H9 (cell line): ENCODE measurements at regions not wholly inside any gene's neighbourhood (a gene's known extent, or its start where the extent isn't known, plus 50 kb on each side); places are given as distances from the start of the nearest gene placed in this dataset.

Source experiments
- DNase-seq: peaks from one replicate; pipeline ENCODE4 v3.0.0-alpha.2; 2017
- H2AFZ ChIP-seq: one replicate; pipeline ENCODE4 v1.6.1; 2013; ENCODE audit warnings: mild to moderate bottlenecking, low read length, control low read depth, moderate library complexity
- H2AK5ac ChIP-seq: 2 replicates; pipeline ENCODE4 v1.6.1; 2013; ENCODE audit warnings: low read length, control low read depth, mixed read lengths; ENCODE audit not compliant: insufficient read length
- H2BK120ac ChIP-seq: one replicate; pipeline ENCODE4 v1.6.1; 2013; ENCODE audit warnings: low read depth, mild to moderate bottlenecking, low read length, control low read depth, inconsistent platforms; ENCODE audit not compliant: poor library complexity, severe bottlenecking
- H2BK12ac ChIP-seq: 2 replicates; pipeline ENCODE4 v1.6.1; 2013; ENCODE audit warnings: low read length, control low read depth, mixed read lengths, low read depth; ENCODE audit not compliant: insufficient read length
- H2BK15ac ChIP-seq: 2 replicates; pipeline ENCODE4 v1.6.1; 2013; ENCODE audit warnings: low read depth, low read length, control low read depth
- H2BK20ac ChIP-seq: one replicate; pipeline ENCODE4 v1.6.1; 2013; ENCODE audit warnings: low read depth, mild to moderate bottlenecking, low read length, control low read depth, inconsistent platforms; ENCODE audit not compliant: poor library complexity, severe bottlenecking
- H2BK5ac ChIP-seq: 2 replicates; pipeline ENCODE4 v1.6.1; 2013; ENCODE audit warnings: low read length, control low read depth, mixed read lengths; ENCODE audit not compliant: insufficient read length
- H3K14ac ChIP-seq: 2 replicates; pipeline ENCODE4 v1.6.1; 2013; ENCODE audit warnings: low read length, control low read depth; ENCODE audit not compliant: insufficient read depth
- H3K18ac ChIP-seq: 2 replicates; pipeline ENCODE4 v1.6.1; 2013; ENCODE audit warnings: low read depth, mild to moderate bottlenecking, mixed read lengths, low read length, control low read depth; ENCODE audit not compliant: insufficient read length
- H3K23ac ChIP-seq: 2 replicates; pipeline ENCODE4 v1.6.1; 2013; ENCODE audit warnings: low read length, control low read depth, mixed read lengths, low read depth; ENCODE audit not compliant: insufficient read length
- H3K23me2 ChIP-seq: 2 replicates; pipeline ENCODE4 v1.6.1; 2013; ENCODE audit warnings: low read depth, mild to moderate bottlenecking, mixed read lengths, low read length, control low read depth; ENCODE audit not compliant: insufficient read length, poor library complexity, severe bottlenecking
- H3K27ac ChIP-seq: 2 replicates; pipeline ENCODE4 v1.5.1; 2013; ENCODE audit warnings: low read length, control low read depth, mixed read lengths, low read depth; ENCODE audit not compliant: insufficient read length
- H3K27me3 ChIP-seq: 2 replicates; pipeline ENCODE4 v1.6.1; 2013; ENCODE audit warnings: low read length, control low read depth, inconsistent platforms; ENCODE audit not compliant: insufficient read depth
- H3K4ac ChIP-seq: 2 replicates; pipeline ENCODE4 v1.6.1; 2013; ENCODE audit warnings: low read depth, mild to moderate bottlenecking, control low read depth, inconsistent platforms, low read length, moderate library complexity
- H3K4me1 ChIP-seq: 2 replicates; pipeline ENCODE4 v1.6.1; 2013; ENCODE audit warnings: low read length, control low read depth, inconsistent platforms; ENCODE audit not compliant: insufficient read depth
- H3K4me2 ChIP-seq: 2 replicates; pipeline ENCODE4 v1.6.1; 2013; ENCODE audit warnings: low read length, control low read depth, mixed read lengths; ENCODE audit not compliant: insufficient read length, insufficient read depth
- H3K56ac ChIP-seq: 2 replicates; pipeline ENCODE4 v1.6.1; 2013; ENCODE audit warnings: low read depth, mild to moderate bottlenecking, mixed read lengths, low read length, control low read depth; ENCODE audit not compliant: insufficient read length
- H3K79me1 ChIP-seq: 2 replicates; pipeline ENCODE4 v1.6.1; 2013; ENCODE audit warnings: low read depth, mild to moderate bottlenecking, moderate library complexity, low read length, control low read depth, inconsistent platforms; ENCODE audit not compliant: insufficient read depth, poor library complexity, severe bottlenecking
- H3K79me2 ChIP-seq: 2 replicates; pipeline ENCODE4 v1.6.1; 2013; ENCODE audit warnings: low read length, control low read depth, inconsistent platforms; ENCODE audit not compliant: insufficient read depth
- H3K9ac ChIP-seq: 2 replicates; pipeline ENCODE4 v1.6.1; 2013; ENCODE audit warnings: low read length, control low read depth, mixed read lengths; ENCODE audit not compliant: insufficient read length; ENCODE audit errors: extremely low read depth
- H3K9me3 ChIP-seq: one replicate; pipeline ENCODE4 v1.6.1; 2013; ENCODE audit warnings: low read depth, low read length, inconsistent platforms; ENCODE audit not compliant: control insufficient read depth
- H3T11ph ChIP-seq: one replicate; pipeline ENCODE4 v1.6.1; 2013; ENCODE audit warnings: mild to moderate bottlenecking, low read length, control low read depth, inconsistent platforms
- H4K20me1 ChIP-seq: one replicate; pipeline ENCODE4 v1.6.1; 2013; ENCODE audit not compliant: control insufficient read depth, insufficient read length, insufficient read depth
- H4K5ac ChIP-seq: 2 replicates; pipeline ENCODE4 v1.6.1; 2013; ENCODE audit warnings: low read depth, mild to moderate bottlenecking, mixed read lengths, low read length, control low read depth; ENCODE audit not compliant: insufficient read length
- H4K8ac ChIP-seq: replicated peaks from 2 replicates; pipeline ENCODE4 v1.6.1; 2013; ENCODE audit warnings: low read length, control low read depth, mixed read lengths, low read depth; ENCODE audit not compliant: insufficient read length
- H4K91ac ChIP-seq: 2 replicates; pipeline ENCODE4 v1.6.1; 2013; ENCODE audit warnings: low read depth, mild to moderate bottlenecking, moderate library complexity, mixed read lengths, low read length, control low read depth; ENCODE audit not compliant: insufficient read length
- H3K27ac Mint-ChIP-seq, 3 experiments: 2 replicates in 2 of 3; 3 replicates in 1 of 3; pipeline ENCODE4 v1.8.0; 2020 to 2021; ENCODE audit warnings: mixed read lengths in 3 of 3, mild to moderate bottlenecking in 1 of 3, moderate library complexity in 1 of 3
- H3K27me3 Mint-ChIP-seq: 2 replicates; pipeline ENCODE4 v1.8.0; 2021; ENCODE audit warnings: low read depth, mild to moderate bottlenecking, moderate library complexity, mixed read lengths
- H3K36me3 Mint-ChIP-seq, 3 experiments: 2 replicates in 2 of 3; 3 replicates in 1 of 3; pipeline ENCODE4 v1.8.0; 2020 to 2021; ENCODE audit warnings: low read depth in 3 of 3, mixed read lengths in 3 of 3; ENCODE audit not compliant: insufficient read depth in 1 of 3
- H3K4me1 Mint-ChIP-seq, 2 experiments: 2 replicates each; pipeline ENCODE4 v1.8.0; 2020; ENCODE audit warnings: mixed read lengths in 2 of 2
- H3K4me3 Mint-ChIP-seq, 2 experiments: 2 replicates in 1 of 2; 3 replicates in 1 of 2; pipeline ENCODE4 v1.8.0; 2020 to 2021; ENCODE audit warnings: mild to moderate bottlenecking in 2 of 2, mixed read lengths in 2 of 2, moderate library complexity in 1 of 2
- H3K9me3 Mint-ChIP-seq, 2 experiments: 2 replicates in 1 of 2; 3 replicates in 1 of 2; pipeline ENCODE4 v1.8.0; 2020; ENCODE audit warnings: mild to moderate bottlenecking in 2 of 2, mixed read lengths in 2 of 2, moderate library complexity in 1 of 2
- TF ChIP-seq, protein P1 (sequence below): fragments of 200-600 bp; sonication (generic); conservative IDR thresholded peaks from 3 replicates; pipeline ENCODE4 v1.8.0; 2021; ENCODE audit warnings: antibody characterized with exemption, mild to moderate bottlenecking

GRCh38 chr7:131174855-131175254 lies 152.8 kb upstream of the MKLN1 start:
- Histone ChIP-seq H3K23ac (no peak overlapping the region), H4K91ac (no peak overlapping the region), H3K27me3 (no peaks in the 10 kb centered on the region), H3K56ac (no peak overlapping the region), H4K8ac (no peak overlapping the region), H3K23me2 (no peaks in the 10 kb centered on the region), H3K27ac (no peak overlapping the region), H2AK5ac (no peak overlapping the region), H3K14ac (no peak overlapping the region), H3K79me1 (no peaks in the 10 kb centered on the region), H3K9me3 (no peaks in the 10 kb centered on the region), H2BK20ac (no peak overlapping the region), H3K18ac (no peak overlapping the region), H2BK12ac (no peak overlapping the region), H3K79me2 (no peaks in the 10 kb centered on the region), H2BK5ac (no peak overlapping the region), H2AFZ (no peak overlapping the region), H4K20me1 (no peaks in the 10 kb centered on the region), H3K4ac (no peak overlapping the region), H3K9ac (no peak overlapping the region), H3K4me1 (no peaks in the 10 kb centered on the region), H2BK120ac (no peak overlapping the region), H2BK15ac (no peak overlapping the region), H3K4me2 (no peak overlapping the region), H4K5ac (no peak overlapping the region), H3T11ph (no peak overlapping the region)
- DNase-seq: no peak
- Mint-ChIP-seq H3K36me3 (no peaks in the 10 kb centered on the region), H3K27me3 (no peaks in the 10 kb centered on the region; the same call in 1 of the 2 replicates), H3K4me1 (no peaks in the 10 kb centered on the region), H3K27ac (no peak overlapping the region), H3K9me3 (peaks cover 0 to 3% of the 10 kb centered on the region in 2 experiments; a peak in 1 of 5 replicates), H3K4me3 (no peak overlapping the region)
- TF ChIP-seq, protein P1, sequence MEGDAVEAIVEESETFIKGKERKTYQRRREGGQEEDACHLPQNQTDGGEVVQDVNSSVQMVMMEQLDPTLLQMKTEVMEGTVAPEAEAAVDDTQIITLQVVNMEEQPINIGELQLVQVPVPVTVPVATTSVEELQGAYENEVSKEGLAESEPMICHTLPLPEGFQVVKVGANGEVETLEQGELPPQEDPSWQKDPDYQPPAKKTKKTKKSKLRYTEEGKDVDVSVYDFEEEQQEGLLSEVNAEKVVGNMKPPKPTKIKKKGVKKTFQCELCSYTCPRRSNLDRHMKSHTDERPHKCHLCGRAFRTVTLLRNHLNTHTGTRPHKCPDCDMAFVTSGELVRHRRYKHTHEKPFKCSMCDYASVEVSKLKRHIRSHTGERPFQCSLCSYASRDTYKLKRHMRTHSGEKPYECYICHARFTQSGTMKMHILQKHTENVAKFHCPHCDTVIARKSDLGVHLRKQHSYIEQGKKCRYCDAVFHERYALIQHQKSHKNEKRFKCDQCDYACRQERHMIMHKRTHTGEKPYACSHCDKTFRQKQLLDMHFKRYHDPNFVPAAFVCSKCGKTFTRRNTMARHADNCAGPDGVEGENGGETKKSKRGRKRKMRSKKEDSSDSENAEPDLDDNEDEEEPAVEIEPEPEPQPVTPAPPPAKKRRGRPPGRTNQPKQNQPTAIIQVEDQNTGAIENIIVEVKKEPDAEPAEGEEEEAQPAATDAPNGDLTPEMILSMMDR: no peak
